Inflammatory macrophage treated with lipopolysaccharide for 4 hours (primary cell): ENCODE measurements at regions not wholly inside any gene's neighbourhood (a gene's known extent, or its start where the extent isn't known, plus 50 kb on each side); places are given as distances from the start of the nearest gene placed in this dataset.
"Not testable (repeated sequence)": the region's sequence is repeated elsewhere in the genome, so short reads cannot be mapped to it uniquely, and the experiment has no call there.

Experiments used
- DNase-seq: peaks from one replicate; pipeline ENCODE4 v3.0.0-alpha.2; 2020

DNA sequence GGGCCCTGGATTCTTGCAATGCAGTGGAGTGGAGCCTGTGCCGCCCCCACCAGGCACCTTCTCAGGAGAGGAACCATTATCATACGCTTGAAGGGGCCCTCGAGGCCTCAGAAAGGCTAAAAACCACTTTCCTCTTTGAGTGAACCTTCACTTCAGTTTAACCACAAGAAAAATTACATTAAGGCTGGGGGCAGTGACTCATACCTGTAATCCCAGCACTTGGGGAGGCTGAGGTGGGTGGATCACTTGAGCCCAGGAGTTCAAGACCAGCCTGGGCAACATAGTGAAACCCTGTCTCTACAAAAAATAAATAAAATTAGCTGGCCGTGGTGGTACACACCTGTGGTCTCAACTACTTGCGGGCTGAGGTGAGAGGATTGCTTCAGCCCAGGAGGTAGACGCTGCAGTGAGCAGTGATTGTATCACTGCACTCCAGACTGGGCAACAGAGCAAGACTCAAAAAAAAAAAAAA lies 165.8 kb upstream of the GRK3 start:
- DNase-seq, result not testable (repeated sequence)

DNA sequence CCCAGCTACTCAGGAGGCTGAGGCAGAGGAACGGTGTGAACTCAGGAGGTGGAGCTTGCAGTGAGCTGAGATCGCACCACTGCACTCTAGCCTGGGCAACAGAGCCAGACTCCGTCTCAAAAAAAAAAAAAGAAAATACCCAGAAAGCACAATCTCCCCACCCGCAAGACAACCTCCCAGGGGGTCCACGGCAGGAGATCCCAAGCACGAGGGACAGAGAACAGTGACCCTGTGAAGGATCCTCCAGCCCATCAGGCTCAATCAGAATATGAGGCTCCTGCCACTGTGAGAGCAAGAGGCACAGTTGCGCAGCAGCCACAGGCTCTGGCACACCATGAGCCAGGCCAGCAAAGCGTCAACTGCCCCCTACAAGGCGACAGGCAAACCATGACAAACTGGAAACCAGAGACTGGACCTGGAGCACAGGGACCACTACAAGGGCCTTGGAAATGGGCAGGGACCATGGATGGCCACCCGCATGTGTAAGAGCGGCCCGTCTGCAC lies 164.8 kb upstream of the GRK3 start:
- no peak for DNase-seq

DNA sequence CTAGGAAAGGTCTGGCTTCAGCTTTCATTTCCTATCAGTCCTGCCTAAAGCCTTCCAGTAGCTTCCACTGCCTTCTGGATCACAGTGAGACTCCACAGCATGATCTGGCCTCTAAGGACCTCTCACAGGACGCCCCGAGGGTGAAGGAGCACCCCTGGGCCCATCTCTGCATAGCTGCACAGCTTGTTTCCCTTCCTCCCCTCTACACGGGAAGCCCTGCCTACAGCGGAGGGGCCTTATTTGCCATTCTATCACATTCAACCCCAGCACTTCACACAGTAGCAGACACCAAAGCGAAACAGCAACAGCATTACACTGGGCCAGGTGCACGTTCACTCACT lies 162.3 kb upstream of the GRK3 start:
- DNase-seq, result no peak

DNA sequence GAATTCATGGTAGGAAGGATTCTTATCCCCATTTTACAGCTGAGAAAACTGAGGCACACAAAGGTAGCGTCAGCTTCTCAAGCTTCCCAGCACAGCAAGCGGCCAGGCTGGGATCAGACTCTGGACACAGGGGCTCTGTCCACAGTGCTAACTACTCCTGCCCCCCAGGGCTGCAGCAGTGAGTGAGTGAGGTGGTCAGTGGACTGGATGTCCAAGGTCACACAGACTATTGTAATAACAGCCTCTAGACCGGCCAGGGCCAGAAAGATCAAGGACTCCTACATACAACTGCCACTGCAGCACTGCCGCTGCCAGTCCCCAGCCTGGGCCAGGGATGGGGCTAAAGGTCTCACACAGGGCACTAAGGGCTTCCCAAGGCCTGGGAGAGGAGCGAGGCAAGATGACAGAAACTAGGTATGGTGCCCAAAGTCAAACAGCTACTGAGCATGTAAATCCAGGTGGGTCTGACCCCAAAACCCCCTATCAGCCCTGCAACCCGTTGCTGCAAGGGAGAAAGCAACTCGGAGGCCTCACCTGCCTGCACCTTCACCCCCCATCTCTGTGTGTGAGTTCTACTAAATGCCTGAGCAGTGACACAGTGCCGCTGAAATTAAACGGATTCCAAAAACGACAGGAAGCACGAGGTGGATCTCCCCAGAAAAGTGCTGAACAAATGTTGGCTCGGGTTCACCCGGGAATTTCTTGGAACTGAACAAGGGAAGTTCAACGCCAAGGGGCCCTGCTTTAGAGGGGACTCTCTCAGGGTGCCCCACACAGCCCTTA lies 161.8 kb upstream of the GRK3 start:
- no peak for DNase-seq

DNA sequence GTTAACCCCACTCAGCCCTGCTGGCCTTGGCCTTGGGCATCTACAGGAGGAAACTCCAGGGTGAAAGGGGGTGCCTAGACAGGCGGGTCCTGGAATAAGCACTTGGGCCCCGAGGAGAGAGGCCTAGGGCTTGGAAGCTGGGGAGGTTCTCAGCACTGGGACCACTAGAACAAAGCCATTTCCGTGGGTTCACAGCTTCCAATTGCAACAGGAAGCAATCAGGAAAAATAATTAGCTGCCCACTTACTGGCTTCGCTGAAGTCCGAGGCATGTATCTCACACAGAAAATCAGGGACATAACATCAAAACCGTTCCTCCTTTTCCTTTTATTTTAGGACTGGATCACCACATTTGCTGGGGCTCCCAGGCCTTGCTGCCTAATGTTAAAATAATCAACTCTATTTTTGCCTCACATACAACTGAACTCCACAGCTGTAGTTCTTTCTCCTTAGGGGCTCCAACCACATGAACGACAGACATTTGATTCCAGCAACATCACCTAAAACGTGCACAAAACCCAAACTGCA lies 161.1 kb upstream of the GRK3 start:
- no peak for DNase-seq

DNA sequence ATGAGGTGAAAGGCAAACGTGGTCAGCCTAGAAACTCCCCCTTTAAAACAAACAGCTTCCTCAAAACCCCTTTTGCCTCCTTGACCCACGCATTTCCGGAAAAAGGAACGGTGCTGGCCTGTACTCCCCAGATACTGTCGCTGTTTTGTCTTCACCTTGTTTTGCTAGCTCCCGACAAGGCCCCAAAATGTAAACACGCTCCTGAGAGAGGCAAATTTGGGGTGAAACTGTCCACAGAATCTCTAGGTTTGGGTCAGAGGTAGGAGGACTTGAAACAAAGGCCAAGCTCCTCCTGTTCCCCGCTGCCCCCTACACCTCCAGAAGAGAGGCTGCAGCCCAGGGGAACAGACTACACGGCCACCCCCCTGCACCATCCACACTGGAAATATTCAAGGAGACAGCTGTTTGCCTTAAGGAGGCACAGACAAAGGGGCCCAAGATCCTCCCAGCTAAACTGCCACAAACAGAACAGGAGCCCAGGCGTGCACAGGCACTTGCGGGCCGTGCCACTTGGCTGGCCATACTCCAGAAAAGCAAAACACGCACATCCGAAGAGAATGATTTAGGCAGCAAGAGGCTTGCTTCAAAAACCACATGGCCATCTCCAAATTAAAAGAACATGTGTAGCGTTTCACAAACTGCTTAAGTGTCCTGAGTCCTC lies 160.5 kb upstream of the GRK3 start:
- peak; percentile 36 for DNase-seq

- DNase-seq, result no peak
Observed at GRCh38 chr22:25404556-25404927, 159.9 kb upstream of the GRK3 start.

- DNase-seq, result peak; percentile 83
Observed at GRCh38 chr22:25404928-25405816, 159.3 kb upstream of the GRK3 start.

DNA sequence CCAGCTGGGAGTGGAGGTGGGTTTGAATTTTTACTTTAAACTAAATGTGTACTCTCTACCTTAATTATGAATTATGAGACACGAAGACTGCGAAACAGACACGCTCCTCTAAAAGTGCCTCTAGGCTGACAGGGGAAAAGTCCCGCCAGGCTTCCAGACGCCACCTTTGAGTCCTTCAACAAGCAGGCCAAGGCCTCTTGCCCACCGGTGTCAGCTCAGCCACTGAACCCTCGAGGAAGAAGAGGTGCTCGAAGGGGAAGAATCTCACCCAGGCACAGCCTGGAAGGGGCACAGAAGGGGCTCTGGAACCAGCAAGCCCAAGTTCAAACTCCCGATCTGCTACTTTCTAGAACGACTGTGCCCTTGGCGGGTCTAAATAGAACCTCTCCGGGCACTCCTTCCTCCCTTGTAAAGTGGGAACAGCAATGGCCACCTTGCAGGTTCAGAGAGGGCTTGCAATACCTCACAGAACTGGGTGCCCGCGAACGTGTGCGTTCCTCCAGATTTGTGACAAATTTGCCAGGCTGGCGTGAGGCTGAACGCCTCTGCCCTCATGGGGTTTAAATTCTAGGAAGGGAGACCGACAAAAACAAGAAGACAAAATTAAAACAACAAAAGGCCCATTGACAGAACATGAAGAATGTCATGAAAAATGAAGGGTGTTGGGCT lies 158.5 kb upstream of the GRK3 start:
- no peak for DNase-seq

GRCh38 chr22:25406510-25407210 lies 157.8 kb upstream of the GRK3 start:
- peak; percentile 36 for DNase-seq

DNA sequence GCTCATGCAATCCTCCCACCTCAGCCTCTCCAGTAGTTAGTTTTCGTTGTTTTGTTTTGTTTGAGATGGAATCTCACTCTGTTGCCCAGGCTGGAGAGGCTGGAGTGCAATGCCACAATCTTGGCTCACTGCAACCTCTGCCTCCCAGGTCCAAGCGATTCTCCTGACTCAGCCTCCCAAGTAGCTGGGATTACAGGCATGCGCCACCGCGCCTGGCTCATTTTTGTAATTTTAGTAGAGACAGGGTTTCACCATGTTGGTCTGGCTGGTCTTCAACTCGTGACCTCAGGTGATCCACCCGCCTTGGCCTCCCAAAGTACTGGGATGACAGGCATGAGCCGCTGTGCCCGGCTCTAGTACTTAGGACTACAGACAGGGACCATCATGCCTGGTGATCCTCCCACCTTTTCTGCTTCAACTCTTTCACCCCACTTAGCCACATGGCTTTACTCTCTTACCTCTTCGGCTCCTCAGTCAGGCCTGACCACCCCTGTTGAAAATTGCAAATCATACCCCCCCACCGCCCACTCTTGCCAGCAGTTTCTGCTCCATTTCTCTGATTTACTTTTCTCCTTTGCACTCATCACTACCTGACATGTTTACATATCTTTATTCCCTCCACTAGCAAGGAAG lies 157.1 kb upstream of the GRK3 start:
- no peak for DNase-seq

- no peak for DNase-seq
Observed at GRCh38 chr22:25407859-25408229, 156.6 kb upstream of the GRK3 start.

- DNase-seq, result no peak
Observed at GRCh38 chr22:25409240-25409639, 155.2 kb upstream of the GRK3 start.

DNA sequence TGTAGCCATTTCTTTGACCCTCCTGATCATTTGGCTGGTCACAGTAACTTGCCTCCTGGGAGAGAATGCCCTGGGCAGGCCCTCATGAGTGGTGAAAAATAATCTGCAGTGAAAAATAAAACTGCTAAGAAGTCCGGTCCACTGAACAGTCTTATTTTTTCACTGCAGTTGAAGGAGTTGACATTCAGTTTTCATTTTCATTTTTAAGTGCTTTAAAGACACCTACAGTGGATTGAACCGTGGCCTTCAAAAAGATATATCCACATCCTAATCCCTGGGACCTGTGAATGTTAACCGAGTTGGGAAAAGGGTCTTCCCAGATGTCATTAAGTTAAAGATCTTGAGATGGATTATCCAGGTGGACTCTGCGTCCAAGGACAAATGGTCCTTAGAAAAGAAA lies 153.6 kb upstream of the GRK3 start:
- no peak for DNase-seq

DNA sequence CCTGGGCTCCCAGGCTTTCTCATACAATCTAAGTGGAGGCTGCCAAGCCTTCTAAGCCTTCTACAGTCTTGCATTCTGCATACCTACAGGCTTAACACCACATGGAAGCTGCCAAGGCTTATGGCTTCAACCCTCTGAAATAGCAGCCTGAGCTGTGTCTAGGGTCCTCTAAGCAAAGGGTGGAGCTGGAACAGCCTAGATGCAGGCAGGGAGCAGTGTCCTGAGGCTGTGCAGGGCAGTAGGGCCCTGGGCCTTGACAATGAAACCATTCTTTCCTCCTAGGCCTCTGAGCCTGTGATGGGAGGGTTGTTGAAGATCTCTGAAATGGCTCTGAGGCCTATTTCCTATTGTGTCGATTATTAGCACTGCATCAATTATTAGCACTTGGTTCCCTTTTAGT lies 150.9 kb upstream of the GRK3 start:
- DNase-seq, result no peak

DNA sequence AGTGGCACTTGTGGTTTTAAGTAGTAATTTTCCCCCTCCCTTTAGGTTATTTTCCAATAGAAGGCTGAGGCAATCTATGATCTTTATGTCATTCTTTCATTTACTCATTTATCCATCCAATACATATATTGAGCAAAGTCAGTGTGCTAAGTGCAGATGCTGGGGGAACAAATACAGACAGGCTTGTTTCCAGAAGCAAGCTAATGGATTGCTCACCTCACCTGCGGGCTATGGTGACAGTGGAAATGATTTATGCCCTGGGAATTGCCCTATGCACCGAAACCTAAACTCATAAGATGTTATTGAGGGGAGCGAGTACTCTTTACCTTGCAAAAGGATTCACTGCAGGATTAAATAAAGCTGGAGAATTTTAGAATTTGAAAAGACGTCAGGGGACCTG lies 148.7 kb upstream of the GRK3 start:
- not testable (repeated sequence) for DNase-seq

GRCh38 chr22:25417826-25418225 lies 146.6 kb upstream of the GRK3 start:
- not testable (repeated sequence) for DNase-seq

GRCh38 chr22:25419247-25420113 lies 145.0 kb upstream of the GRK3 start:
- peak; percentile 93 for DNase-seq

- not testable (repeated sequence) for DNase-seq
Observed at GRCh38 chr22:25420114-25420441, 144.4 kb upstream of the GRK3 start.

GRCh38 chr22:25420471-25420924 lies 144.0 kb upstream of the GRK3 start:
- no peak for DNase-seq
